GM12875 (cell line): ENCODE measurements at regions not wholly inside any gene's neighbourhood (a gene's known extent, or its start where the extent isn't known, plus 50 kb on each side); places are given as distances from the start of the nearest gene placed in this dataset.
"Not testable (repeated sequence)": the region's sequence is repeated elsewhere in the genome, so short reads cannot be mapped to it uniquely, and the experiment has no call there.

Experiments used
- H3K4me3 ChIP-seq: one replicate; pipeline ENCODE4 v1.5.1; 2011; ENCODE audit warnings: low read depth, low read length, control low read depth
- CTCF ChIP-seq: IDR thresholded peaks from 2 replicates; pipeline ENCODE4 v1.5.1; 2011; ENCODE audit warnings: low read depth, mild to moderate bottlenecking, control low read depth, inconsistent platforms, low read length, moderate library complexity, borderline replicate concordance; ENCODE audit not compliant: insufficient read depth

GRCh38 chr18:34522603-34523002, 187.5 kb upstream of the DTNA start:
- no peak for TF ChIP-seq CTCF
- H3K4me3 ChIP-seq: no peak overlapping the region

DNA sequence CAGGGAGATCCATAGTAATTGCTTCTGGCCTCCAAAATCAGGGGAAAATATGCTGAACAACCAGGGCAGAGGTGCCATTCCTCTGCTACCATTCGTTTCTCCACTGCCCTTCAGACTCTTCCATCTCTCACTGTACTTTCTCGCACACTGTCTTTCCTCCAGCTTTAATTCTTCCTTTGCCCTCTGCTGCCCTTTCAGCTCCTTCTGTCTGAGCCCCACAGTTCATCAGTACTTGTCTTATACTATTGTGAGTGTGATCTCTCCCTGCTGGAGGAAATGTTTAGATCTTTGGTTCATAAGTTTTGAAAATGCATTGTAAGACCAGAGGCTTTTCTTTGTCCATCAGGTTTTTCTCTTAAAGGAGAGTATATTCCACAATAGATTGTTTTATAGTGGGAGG, 184.9 kb upstream of the DTNA start:
- no peak overlapping the region for H3K4me3 ChIP-seq
- TF ChIP-seq CTCF: no peak

DNA sequence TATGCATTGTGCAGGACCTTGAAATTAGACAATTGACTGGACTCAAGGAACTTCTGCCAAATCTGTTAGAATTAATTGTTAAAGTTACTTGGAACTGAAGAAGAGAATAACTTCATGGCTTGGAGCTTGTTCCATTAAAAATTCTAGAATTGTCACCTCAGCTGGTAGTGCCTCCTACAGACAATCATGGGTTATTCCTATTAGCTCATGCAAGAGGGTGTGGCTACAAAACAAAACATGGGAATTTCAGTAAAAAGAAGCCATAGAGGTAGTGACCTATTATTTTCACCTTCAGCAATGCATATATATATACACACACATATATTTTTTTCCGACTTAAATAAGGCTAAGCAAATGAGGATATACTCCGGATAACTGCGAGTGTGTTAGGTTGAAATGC, 181.9 kb upstream of the DTNA start:
- no peak for TF ChIP-seq CTCF

DNA sequence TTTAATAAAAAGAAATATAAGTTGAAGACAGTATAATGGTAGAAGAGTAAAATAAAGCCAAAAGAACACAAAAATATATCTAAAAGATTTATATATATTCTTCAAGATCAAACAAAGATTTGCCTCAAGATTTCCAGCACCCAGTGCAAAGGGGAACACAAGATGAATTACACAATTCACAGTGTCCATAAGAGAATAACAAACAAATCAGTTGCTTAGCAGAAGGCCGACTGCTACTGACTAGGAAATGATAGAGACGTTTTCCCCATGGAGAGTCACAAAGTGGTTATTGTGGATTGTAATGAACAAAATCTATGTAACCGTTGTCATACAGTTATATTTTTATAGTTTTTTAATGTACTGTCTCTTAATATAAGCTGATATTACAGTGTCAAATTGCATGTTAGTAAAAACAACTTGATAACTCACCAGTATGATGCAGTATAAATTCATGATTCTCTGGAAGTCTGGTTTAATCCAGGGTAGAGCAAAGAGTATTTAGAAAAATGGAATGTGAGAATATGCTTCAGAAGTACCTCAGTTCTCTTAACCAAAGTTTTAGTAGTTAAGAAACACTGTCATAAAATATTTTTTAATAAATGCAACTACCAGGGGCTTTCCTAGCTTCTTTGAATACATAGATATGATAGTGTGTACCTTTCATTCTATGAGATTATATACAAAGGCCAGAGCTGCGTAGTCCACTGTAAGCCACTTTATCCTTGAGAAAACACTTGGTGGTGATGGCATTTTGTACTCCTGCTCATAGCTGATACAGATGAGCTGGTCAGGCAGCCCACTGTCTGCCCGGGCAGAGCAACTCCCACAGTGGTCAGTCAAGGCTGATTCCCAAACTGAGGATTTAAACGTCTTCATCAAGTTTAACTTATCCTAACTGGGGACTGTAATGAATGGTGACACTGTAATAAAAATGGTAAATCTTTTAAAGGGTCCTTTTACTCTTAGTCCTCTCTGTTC, 180.5 kb upstream of the DTNA start:
- no peak for TF ChIP-seq CTCF
- H3K4me3 ChIP-seq: no peak overlapping the region

More for the DNA sequence above, 181.9 kb upstream of the DTNA start:
- H3K4me3 ChIP-seq: no peak overlapping the region

DNA sequence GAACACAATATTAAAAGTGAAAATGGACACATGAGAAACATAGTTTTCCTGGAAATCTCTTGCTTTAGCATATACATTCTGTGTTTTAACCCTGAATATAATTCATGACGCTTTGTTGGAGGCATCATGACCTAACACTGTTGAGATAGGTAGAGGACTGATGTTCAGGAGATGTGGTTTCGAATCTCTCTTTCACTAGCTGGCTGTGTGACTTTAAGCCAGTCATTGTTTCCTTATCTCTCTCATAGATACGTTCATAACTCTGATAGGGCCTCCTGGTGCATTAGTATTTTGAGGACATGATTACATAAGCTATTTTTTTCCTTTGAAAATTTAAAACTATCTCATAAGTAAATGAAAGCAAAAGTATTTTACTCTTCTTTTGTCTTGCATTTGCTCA, 179.0 kb upstream of the DTNA start:
- H3K4me3 ChIP-seq: no peak overlapping the region
- TF ChIP-seq CTCF: no peak

GRCh38 chr18:34534642-34535041, 175.5 kb upstream of the DTNA start:
- not testable (repeated sequence) for H3K4me3 ChIP-seq

GRCh38 chr18:34540897-34541296, 169.2 kb upstream of the DTNA start:
- TF ChIP-seq CTCF: no peak
- H3K4me3 ChIP-seq: no peak overlapping the region

DNA sequence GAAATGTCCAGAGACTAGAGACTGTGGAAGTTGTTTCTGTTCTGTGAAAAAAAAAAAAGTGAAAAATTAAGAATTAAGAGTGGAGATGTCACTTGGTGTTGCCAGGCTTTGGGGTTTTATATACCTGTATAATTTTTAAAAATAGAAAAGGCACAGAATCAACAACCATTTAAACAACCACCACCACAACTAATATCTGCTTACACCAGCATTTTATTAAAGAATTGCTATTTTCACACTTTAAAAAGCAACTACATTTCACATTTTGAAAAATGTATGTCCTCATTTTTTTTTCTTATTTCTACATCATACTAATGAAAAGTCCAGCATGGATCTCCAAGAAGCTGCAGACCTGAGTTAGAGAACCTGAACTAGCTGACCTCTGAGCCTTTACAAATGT, 167.5 kb upstream of the DTNA start:
- no peak overlapping the region for H3K4me3 ChIP-seq
- TF ChIP-seq CTCF: no peak
